Breast epithelium (tissue), 3 donors: ENCODE measurements at regions not wholly inside any gene's neighbourhood (a gene's known extent, or its start where the extent isn't known, plus 50 kb on each side); places are given as distances from the start of the nearest gene placed in this dataset.

ENCODE experiments used
- POLR2A ChIP-seq: fragments of 450-650 bp; IDR thresholded peaks from one replicate; pipeline ENCODE4 v1.6.1; 2016; ENCODE audit warnings: antibody characterized with exemption, mild to moderate bottlenecking, moderate library complexity
- TF ChIP-seq, protein P1 (sequence below), 3 donors: fragments of 450-650 bp; IDR thresholded peaks; one replicate each; pipeline ENCODE4 v1.5.1; 2016 to 2017; ENCODE audit warnings: antibody characterized with exemption in 3 of 3, mild to moderate bottlenecking in 3 of 3, moderate library complexity in 3 of 3

DNA sequence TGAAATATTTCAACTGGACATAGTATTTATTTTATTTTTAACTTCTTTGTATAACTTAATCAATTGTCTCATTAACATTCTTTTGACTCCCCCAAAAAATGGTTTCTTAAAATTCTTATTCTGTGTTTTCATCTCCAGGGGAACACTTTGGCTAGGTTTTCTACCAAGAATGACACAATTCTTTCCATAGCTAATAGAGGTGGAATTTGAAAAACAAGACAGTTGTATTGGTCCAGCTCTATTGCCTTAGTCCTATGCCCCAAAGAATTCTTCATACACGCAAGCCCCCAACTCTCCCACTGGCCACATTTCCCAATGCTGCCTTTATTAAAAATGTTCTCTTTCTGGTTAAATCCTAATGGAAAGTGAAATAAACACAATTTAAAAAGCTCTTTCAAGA is 104.7 kb upstream of the PKDCC start:
- TF ChIP-seq POLR2A = no peak
- TF ChIP-seq, protein P1, sequence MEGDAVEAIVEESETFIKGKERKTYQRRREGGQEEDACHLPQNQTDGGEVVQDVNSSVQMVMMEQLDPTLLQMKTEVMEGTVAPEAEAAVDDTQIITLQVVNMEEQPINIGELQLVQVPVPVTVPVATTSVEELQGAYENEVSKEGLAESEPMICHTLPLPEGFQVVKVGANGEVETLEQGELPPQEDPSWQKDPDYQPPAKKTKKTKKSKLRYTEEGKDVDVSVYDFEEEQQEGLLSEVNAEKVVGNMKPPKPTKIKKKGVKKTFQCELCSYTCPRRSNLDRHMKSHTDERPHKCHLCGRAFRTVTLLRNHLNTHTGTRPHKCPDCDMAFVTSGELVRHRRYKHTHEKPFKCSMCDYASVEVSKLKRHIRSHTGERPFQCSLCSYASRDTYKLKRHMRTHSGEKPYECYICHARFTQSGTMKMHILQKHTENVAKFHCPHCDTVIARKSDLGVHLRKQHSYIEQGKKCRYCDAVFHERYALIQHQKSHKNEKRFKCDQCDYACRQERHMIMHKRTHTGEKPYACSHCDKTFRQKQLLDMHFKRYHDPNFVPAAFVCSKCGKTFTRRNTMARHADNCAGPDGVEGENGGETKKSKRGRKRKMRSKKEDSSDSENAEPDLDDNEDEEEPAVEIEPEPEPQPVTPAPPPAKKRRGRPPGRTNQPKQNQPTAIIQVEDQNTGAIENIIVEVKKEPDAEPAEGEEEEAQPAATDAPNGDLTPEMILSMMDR (IDR thresholded peaks at IDR 0.05) = no peak
